HEK293 (cell line): ENCODE measurements at regions not wholly inside any gene's neighbourhood (a gene's known extent, or its start where the extent isn't known, plus 50 kb on each side); places are given as distances from the start of the nearest gene placed in this dataset.
A peak's percentile ranks its signal among the peaks of the same experiment; 100 is the strongest.
"Not testable (repeated sequence)": the region's sequence is repeated elsewhere in the genome, so short reads cannot be mapped to it uniquely, and the experiment has no call there.

Source experiments
- CTCF ChIA-PET: fragments of 350-600 bp; formaldehyde crosslinking; extraction: SDS; loops from one replicate; lab custom pipeline; 2021; ENCODE audit warnings: antibody characterized with exemption; lab: Yijun Ruan, JAX
- POLR2A ChIA-PET: fragments of 300-600 bp; formaldehyde crosslinking; extraction: SDS; loops from one replicate; lab custom pipeline; 2020; ENCODE audit warnings: antibody characterized with exemption, inconsistent platforms; lab: Yijun Ruan, JAX
- H3K27ac ChIP-seq: fragments of 200-500 bp; sonication (Bioruptor generic); 2 replicates; pipeline ENCODE4 v1.5.1; 2014; ENCODE audit warnings: low read depth, low read length, control low read depth, inconsistent platforms; ENCODE audit errors: extremely low read depth
- H3K36me3 ChIP-seq, 2 experiments: fragments of 200-500 bp in 1 of 2; sonication (Bioruptor generic) in 1 of 2; 1 replicate in 1 of 2; 2 replicates in 1 of 2; pipeline ENCODE4 v1.5.1; 2014 to 2017; ENCODE audit warnings: inconsistent platforms in 2 of 2, low read length in 2 of 2; ENCODE audit not compliant: control insufficient read depth in 2 of 2, insufficient read depth in 1 of 2
- H3K4me1 ChIP-seq: fragments of 200-500 bp; sonication (Bioruptor generic); 2 replicates; pipeline ENCODE4 v1.5.1; 2014; ENCODE audit warnings: mild to moderate bottlenecking, low read length, inconsistent platforms; ENCODE audit not compliant: control insufficient read depth, insufficient read depth
- H3K4me3 ChIP-seq: 2 replicates; pipeline ENCODE4 v1.5.1; 2011; ENCODE audit warnings: low read depth, mild to moderate bottlenecking, control low read depth, low read length, moderate library complexity
- H3K9me3 ChIP-seq: fragments of 200-500 bp; sonication (Bioruptor generic); 2 replicates; pipeline ENCODE4 v1.5.1; 2014; ENCODE audit warnings: low read depth, low read length, inconsistent platforms; ENCODE audit not compliant: control insufficient read depth, insufficient read depth
- GLI4 ChIP-seq: fragments of 450-650 bp; formaldehyde crosslinking; IDR thresholded peaks from 2 replicates; pipeline ENCODE4 v1.5.1; 2016; ENCODE audit warnings: missing biosample characterization, missing genetic modification characterization
- KLF10 ChIP-seq: fragments of 450-650 bp; IDR thresholded peaks from 2 replicates; pipeline ENCODE4 v1.5.1; 2018; ENCODE audit warnings: missing biosample characterization, mild to moderate bottlenecking, missing genetic modification characterization
- KLF9 ChIP-seq: fragments of 450-650 bp; formaldehyde crosslinking; IDR thresholded peaks from 2 replicates; pipeline ENCODE4 v1.5.1; 2016; ENCODE audit warnings: missing biosample characterization, missing genetic modification characterization, low read depth
- PRDM10 ChIP-seq: fragments of 450-650 bp; formaldehyde crosslinking; IDR thresholded peaks from 2 replicates; pipeline ENCODE4 v1.5.1; 2016; ENCODE audit warnings: missing biosample characterization, missing genetic modification characterization
- SP7 ChIP-seq: fragments of 450-650 bp; formaldehyde crosslinking; IDR thresholded peaks from 2 replicates; pipeline ENCODE4 v1.5.1; 2016; ENCODE audit warnings: missing biosample characterization, missing genetic modification characterization
- ZNF132 ChIP-seq: fragments of 450-650 bp; formaldehyde crosslinking; IDR thresholded peaks from 2 replicates; pipeline ENCODE4 v1.5.1; 2017; ENCODE audit warnings: missing biosample characterization, missing genetic modification characterization, borderline replicate concordance
- ZNF174 ChIP-seq: fragments of 450-650 bp; formaldehyde crosslinking; IDR thresholded peaks from 2 replicates; pipeline ENCODE4 v1.5.0; 2017; ENCODE audit warnings: missing biosample characterization, mild to moderate bottlenecking, missing genetic modification characterization
- ZNF214 ChIP-seq: fragments of 450-650 bp; formaldehyde crosslinking; IDR thresholded peaks from 2 replicates; pipeline ENCODE4 v1.5.1; 2017; ENCODE audit warnings: missing biosample characterization, mild to moderate bottlenecking, missing genetic modification characterization, borderline replicate concordance
- ZNF335 ChIP-seq: fragments of 450-650 bp; formaldehyde crosslinking; conservative IDR thresholded peaks from 2 replicates; pipeline ENCODE4 v1.5.1; 2016; ENCODE audit warnings: missing biosample characterization, missing genetic modification characterization
- ZNF354C ChIP-seq: fragments of 450-650 bp; formaldehyde crosslinking; IDR thresholded peaks from 2 replicates; pipeline ENCODE4 v1.5.1; 2016; ENCODE audit warnings: missing biosample characterization, missing genetic modification characterization, low read depth, borderline replicate concordance
- ZNF362 ChIP-seq: fragments of 450-650 bp; formaldehyde crosslinking; IDR thresholded peaks from 2 replicates; pipeline ENCODE4 v1.5.1; 2016; ENCODE audit warnings: missing biosample characterization, missing genetic modification characterization
- ZNF394 ChIP-seq: fragments of 450-650 bp; formaldehyde crosslinking; IDR thresholded peaks from 2 replicates; pipeline ENCODE4 v1.5.1; 2016; ENCODE audit warnings: missing biosample characterization, missing genetic modification characterization, mild to moderate bottlenecking, moderate library complexity, borderline replicate concordance
- ZNF404 ChIP-seq: fragments of 450-650 bp; formaldehyde crosslinking; IDR thresholded peaks from 2 replicates; pipeline ENCODE4 v1.5.1; 2017; ENCODE audit warnings: missing biosample characterization, missing genetic modification characterization
- ZNF426 ChIP-seq: fragments of 450-650 bp; formaldehyde crosslinking; IDR thresholded peaks from 2 replicates; pipeline ENCODE4 v1.5.1; 2017; ENCODE audit warnings: missing biosample characterization, missing genetic modification characterization, mild to moderate bottlenecking, inconsistent platforms, moderate library complexity
- ZNF518A ChIP-seq: fragments of 450-650 bp; formaldehyde crosslinking; conservative IDR thresholded peaks from 2 replicates; pipeline ENCODE4 v1.5.1; 2016; ENCODE audit warnings: low read depth, missing biosample characterization, missing genetic modification characterization
- ZNF629 ChIP-seq: fragments of 450-650 bp; formaldehyde crosslinking; IDR thresholded peaks from 2 replicates; pipeline ENCODE4 v1.5.1; 2017; ENCODE audit warnings: missing biosample characterization, missing genetic modification characterization
- ZNF707 ChIP-seq: fragments of 450-650 bp; formaldehyde crosslinking; IDR thresholded peaks from 2 replicates; pipeline ENCODE4 v1.5.1; 2016; ENCODE audit warnings: missing biosample characterization, missing genetic modification characterization
- ZSCAN5A ChIP-seq: fragments of 450-650 bp; formaldehyde crosslinking; IDR thresholded peaks from 2 replicates; pipeline ENCODE4 v1.5.1; 2016; ENCODE audit warnings: missing biosample characterization, missing genetic modification characterization

- H3K4me3 ChIP-seq, H3K36me3 ChIP-seq, H3K4me1 ChIP-seq, H3K9me3 ChIP-seq, H3K27ac ChIP-seq: not testable (repeated sequence)
- TF ChIP-seq ZNF335 (tag by site-specific recombination), result peak; percentile 50
- ChIA-PET POLR2A (interaction anchor here (0.7 to 6.3 kb wide), 3 partner anchors 10 to 926 kb away, joined by 3 to 338 read pairs (median 5); a partner anchor contains a TSS), CTCF (interaction anchor here (1.5 kb wide), 1 partner anchor 16 kb away, joined by 4 read pairs; no protein-coding TSS in a partner anchor)
Observed at GRCh38 chr6:27143020-27143388, 104.5 kb upstream of the PRSS16 start.

- H3K4me1 ChIP-seq, result no peaks in the 10 kb centered on the region
- POLR2A ChIA-PET, result interaction anchor here (0.7 to 6.3 kb wide), 3 partner anchors 11 to 927 kb away, joined by 3 to 338 read pairs (median 5); a partner anchor contains a TSS
- no peaks in the 10 kb centered on the region; a peak in 1 of 3 replicates for H3K36me3 ChIP-seq
- no peak overlapping the region for H3K27ac ChIP-seq
- no peaks in the 10 kb centered on the region for H3K9me3 ChIP-seq
- CTCF ChIA-PET, result interaction anchor here (1.5 kb wide), 1 partner anchor 16 kb away, joined by 4 read pairs; no protein-coding TSS in a partner anchor
- TF ChIP-seq ZNF394 (tag by site-specific recombination), result 0 out of 2 replicates have a peak, but pooled peaks have one; percentile 21
- peak; percentile 57; the same call in 1 of the 2 replicates for TF ChIP-seq ZNF362 (tag by site-specific recombination)
- no peak for TF ChIP-seq ZNF629 (tag by site-specific recombination)
- TF ChIP-seq, all 188 proteins: peak for 2
- H3K4me3 ChIP-seq, result no peak overlapping the region
Observed at GRCh38 chr6:27143474-27144026, 104.0 kb upstream of the PRSS16 start.

GRCh38 chr6:27144740-27145079 lies 102.8 kb upstream of the PRSS16 start:
- TF ChIP-seq ZNF214 (tag by site-specific recombination) (no peak), SP7 (no peak), ZNF426 (tag by site-specific recombination) (no peak), KLF10 (tag by site-specific recombination) (0 out of 2 replicates have a peak, but pooled peaks have one; percentile 19), ZNF404 (tag by site-specific recombination) (no peak), PRDM10 (peak; percentile 48; the same call in 1 of the 2 replicates), ZSCAN5A (tag by site-specific recombination) (no peak), KLF9 (peak; percentile 61), ZNF518A (tag by site-specific recombination) (no peak), ZNF707 (tag by site-specific recombination) (no peak), ZNF132 (tag by site-specific recombination) (no peak), ZNF354C (tag by site-specific recombination) (no peak), ZNF174 (tag by site-specific recombination) (no peak), GLI4 (tag by site-specific recombination) (no peak)
- no peaks in the 10 kb centered on the region for H3K4me1 ChIP-seq
- ChIA-PET POLR2A (interaction anchor here (0.6 to 6.3 kb wide), 9 partner anchors 12 to 1113 kb away, joined by 3 to 338 read pairs (median 7); a partner anchor contains a TSS), CTCF (interaction anchor here (0.6 to 2.2 kb wide), 6 partner anchors 11 to 652 kb away, joined by 3 to 9 read pairs (median 6); a partner anchor contains a TSS)
- peak overlapping the region; percentile 45 for H3K4me3 ChIP-seq
- H3K27ac ChIP-seq, result no peak overlapping the region
- H3K9me3 ChIP-seq, result no peaks in the 10 kb centered on the region
- no peaks in the 10 kb centered on the region; a peak in 1 of 3 replicates for H3K36me3 ChIP-seq
